ENCODE measurements at regions not wholly inside any gene's neighbourhood (a gene's known extent, or its start where the extent isn't known, plus 50 kb on each side); places are given as distances from the start of the nearest gene placed in this dataset.

DNA sequence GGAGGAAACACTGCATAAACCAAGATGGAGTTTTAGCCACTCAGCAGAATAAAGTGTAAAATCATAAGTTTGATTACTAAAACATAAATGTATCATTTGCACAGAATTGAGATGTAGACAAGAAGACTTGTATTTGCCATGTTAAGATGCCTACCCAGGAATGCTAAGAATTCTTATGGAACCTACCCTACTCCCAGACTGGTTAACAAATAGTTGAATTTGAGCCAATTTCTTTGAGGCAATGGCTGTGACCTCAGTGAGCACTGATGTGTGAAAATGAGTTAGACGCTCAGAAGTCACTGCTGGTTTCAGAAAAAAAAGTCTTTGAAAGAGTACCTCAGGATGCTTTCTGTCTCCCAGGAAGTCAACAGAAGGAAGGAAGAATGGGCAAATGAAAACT is 95.6 kb downstream of the ESM1 start:
- TF ChIP-seq, protein P1, sequence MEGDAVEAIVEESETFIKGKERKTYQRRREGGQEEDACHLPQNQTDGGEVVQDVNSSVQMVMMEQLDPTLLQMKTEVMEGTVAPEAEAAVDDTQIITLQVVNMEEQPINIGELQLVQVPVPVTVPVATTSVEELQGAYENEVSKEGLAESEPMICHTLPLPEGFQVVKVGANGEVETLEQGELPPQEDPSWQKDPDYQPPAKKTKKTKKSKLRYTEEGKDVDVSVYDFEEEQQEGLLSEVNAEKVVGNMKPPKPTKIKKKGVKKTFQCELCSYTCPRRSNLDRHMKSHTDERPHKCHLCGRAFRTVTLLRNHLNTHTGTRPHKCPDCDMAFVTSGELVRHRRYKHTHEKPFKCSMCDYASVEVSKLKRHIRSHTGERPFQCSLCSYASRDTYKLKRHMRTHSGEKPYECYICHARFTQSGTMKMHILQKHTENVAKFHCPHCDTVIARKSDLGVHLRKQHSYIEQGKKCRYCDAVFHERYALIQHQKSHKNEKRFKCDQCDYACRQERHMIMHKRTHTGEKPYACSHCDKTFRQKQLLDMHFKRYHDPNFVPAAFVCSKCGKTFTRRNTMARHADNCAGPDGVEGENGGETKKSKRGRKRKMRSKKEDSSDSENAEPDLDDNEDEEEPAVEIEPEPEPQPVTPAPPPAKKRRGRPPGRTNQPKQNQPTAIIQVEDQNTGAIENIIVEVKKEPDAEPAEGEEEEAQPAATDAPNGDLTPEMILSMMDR (conservative IDR thresholded peaks at IDR 0.05; ENCODE audit: low read length), result no peak
- TF ChIP-seq EZH2phosphoT487 (IDR thresholded peaks at IDR 0.05; ENCODE audit: borderline replicate concordance, low read depth, low read length), result no peak
- Histone ChIP-seq H3K9me2 (ENCODE audit: insufficient read depth, low read length) (no peaks in the 10 kb centered on the region), H4K20me1 (ENCODE audit: insufficient read depth, low read length) (no peaks in the 10 kb centered on the region), H3K4me3 (ENCODE audit: low read depth, low read length, poor library complexity, severe bottlenecking) (no peak overlapping the region), H3K4me1 (ENCODE audit: insufficient read depth, low read length, poor library complexity, severe bottlenecking) (no peaks in the 10 kb centered on the region), H3K79me2 (ENCODE audit: insufficient read depth, low read depth, low read length) (no peaks in the 10 kb centered on the region), H3K36me3 (ENCODE audit: insufficient read depth, low read length) (no peaks in the 10 kb centered on the region), H3K4me2 (ENCODE audit: low read length) (no peak overlapping the region), H3K9me3 (ENCODE audit: low read length) (no peaks in the 10 kb centered on the region), H2AFZ (ENCODE audit: low read length) (no peak overlapping the region), H3K27ac (ENCODE audit: low read depth, low read length, poor library complexity, severe bottlenecking) (no peak overlapping the region)
- BruUV-seq (replicated peaks), result no TSS peak
- no peak for DNase-seq (ENCODE audit: low spot score)
- intact Hi-C loops (cut with micrococcal nuclease; ENCODE audit: unreplicated experiment), result no loop called here
- ChIA-PET CTCF (ENCODE audit: unreplicated experiment) (interaction anchor here (1.2 kb wide), 1 partner anchor 17 kb away, joined by 3 read pairs; no protein-coding TSS in a partner anchor), POLR2A (no interaction called here)

DNA sequence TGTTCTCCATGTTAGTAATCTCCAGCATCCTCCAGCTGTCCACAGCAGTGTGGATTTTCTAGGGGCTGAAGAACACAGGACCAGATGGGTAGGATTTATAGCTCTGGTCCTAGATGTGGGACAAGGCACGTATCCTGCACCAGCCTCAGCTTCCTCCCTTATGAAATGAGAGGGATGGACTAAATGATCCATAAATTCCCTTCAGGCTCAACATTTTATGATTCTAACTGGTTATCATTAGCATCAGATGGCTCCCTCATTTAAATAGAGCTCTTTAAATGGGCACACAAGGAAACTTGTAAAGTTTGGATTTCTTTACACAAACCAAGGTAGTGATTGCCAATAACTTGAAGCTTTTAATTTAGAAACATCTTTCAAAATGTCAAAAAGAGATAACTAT is 97.7 kb downstream of the ESM1 start:
- no TSS peak for BruUV-seq (replicated peaks)
- H3K79me2 ChIP-seq (ENCODE audit: insufficient read depth, low read depth, low read length), result no peaks in the 10 kb centered on the region
- no peaks in the 10 kb centered on the region for H4K20me1 ChIP-seq (ENCODE audit: insufficient read depth, low read length)
- H3K36me3 ChIP-seq (ENCODE audit: insufficient read depth, low read length), result no peaks in the 10 kb centered on the region
- intact Hi-C loops (cut with micrococcal nuclease; ENCODE audit: unreplicated experiment), result no loop called here
- CTCF ChIA-PET (ENCODE audit: unreplicated experiment), result no interaction called here
- DNase-seq (ENCODE audit: low spot score), result no peak
- no peak overlapping the region for H2AFZ ChIP-seq (ENCODE audit: low read length)
- no peaks in the 10 kb centered on the region for H3K9me3 ChIP-seq (ENCODE audit: low read length)
- POLR2A ChIA-PET, result interaction anchor here (0.7 to 1.2 kb wide), 2 partner anchors 9 to 13 kb away, joined by 3 read pairs; no protein-coding TSS in a partner anchor
- no peak overlapping the region for H3K27ac ChIP-seq (ENCODE audit: low read depth, low read length, poor library complexity, severe bottlenecking)
- no peak overlapping the region for H3K4me3 ChIP-seq (ENCODE audit: low read depth, low read length, poor library complexity, severe bottlenecking)
- no peak overlapping the region for H3K4me2 ChIP-seq (ENCODE audit: low read length)
- TF ChIP-seq, protein P1 (conservative IDR thresholded peaks at IDR 0.05; ENCODE audit: low read length), result no peak
- TF ChIP-seq EZH2phosphoT487 (IDR thresholded peaks at IDR 0.05; ENCODE audit: borderline replicate concordance, low read depth, low read length), result no peak
- H3K9me2 ChIP-seq (ENCODE audit: insufficient read depth, low read length), result no peaks in the 10 kb centered on the region
- H3K4me1 ChIP-seq (ENCODE audit: insufficient read depth, low read length, poor library complexity, severe bottlenecking), result no peaks in the 10 kb centered on the region

DNA sequence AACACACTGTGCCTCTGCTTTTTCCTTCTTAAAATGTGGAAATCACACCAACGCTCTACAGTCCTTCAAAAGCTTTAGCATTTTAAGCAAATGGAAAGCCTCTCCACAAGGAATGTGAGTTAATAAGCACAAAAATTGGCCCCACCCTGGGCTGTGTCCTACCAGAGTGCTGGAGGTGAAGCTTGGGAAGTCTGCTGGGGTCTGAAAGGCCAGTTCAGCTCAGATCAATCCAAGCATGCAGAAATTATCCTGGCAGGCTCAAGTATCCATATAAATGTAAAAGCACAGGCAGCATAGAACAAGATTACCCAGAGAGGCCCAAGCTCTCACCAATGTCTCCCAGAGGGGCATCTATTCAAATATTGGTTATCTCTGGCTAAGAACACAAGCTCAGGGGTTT is 98.5 kb downstream of the ESM1 start:
- Histone ChIP-seq H3K79me2 (ENCODE audit: insufficient read depth, low read depth, low read length) (no peaks in the 10 kb centered on the region), H3K4me3 (ENCODE audit: low read depth, low read length, poor library complexity, severe bottlenecking) (no peak overlapping the region), H3K4me1 (ENCODE audit: insufficient read depth, low read length, poor library complexity, severe bottlenecking) (no peaks in the 10 kb centered on the region), H3K9me2 (ENCODE audit: insufficient read depth, low read length) (no peaks in the 10 kb centered on the region), H4K20me1 (ENCODE audit: insufficient read depth, low read length) (no peaks in the 10 kb centered on the region), H3K4me2 (ENCODE audit: low read length) (no peak overlapping the region), H3K27ac (ENCODE audit: low read depth, low read length, poor library complexity, severe bottlenecking) (no peak overlapping the region), H3K9me3 (ENCODE audit: low read length) (no peaks in the 10 kb centered on the region), H3K36me3 (ENCODE audit: insufficient read depth, low read length) (no peaks in the 10 kb centered on the region), H2AFZ (ENCODE audit: low read length) (no peak overlapping the region)
- no TSS peak for BruUV-seq (replicated peaks)
- TF ChIP-seq, protein P1 (conservative IDR thresholded peaks at IDR 0.05; ENCODE audit: low read length), result no peak
- TF ChIP-seq EZH2phosphoT487 (IDR thresholded peaks at IDR 0.05; ENCODE audit: borderline replicate concordance, low read depth, low read length), result no peak
- POLR2A ChIA-PET, result interaction anchor here (1.2 kb wide), 1 partner anchor 8 kb away, joined by 3 read pairs; no protein-coding TSS in a partner anchor
- CTCF ChIA-PET (ENCODE audit: unreplicated experiment), result no interaction called here
- DNase-seq (ENCODE audit: low spot score), result no peak
- intact Hi-C loops (cut with micrococcal nuclease; ENCODE audit: unreplicated experiment), result no loop called here
